GM21423 (cell line): ENCODE measurements at regions not wholly inside any gene's neighbourhood (a gene's known extent, or its start where the extent isn't known, plus 50 kb on each side); places are given as distances from the start of the nearest gene placed in this dataset.
"Not testable (repeated sequence)": the region's sequence is repeated elsewhere in the genome, so short reads cannot be mapped to it uniquely, and the experiment has no call there.

Experiments
- ATAC-seq: cut with Tn5 transposase; IDR thresholded peaks from one replicate; pipeline ENCODE4 v1.9.1; 2021; ENCODE audit warnings: mild to moderate bottlenecking, moderate library complexity; ENCODE audit not compliant: unreplicated experiment

DNA sequence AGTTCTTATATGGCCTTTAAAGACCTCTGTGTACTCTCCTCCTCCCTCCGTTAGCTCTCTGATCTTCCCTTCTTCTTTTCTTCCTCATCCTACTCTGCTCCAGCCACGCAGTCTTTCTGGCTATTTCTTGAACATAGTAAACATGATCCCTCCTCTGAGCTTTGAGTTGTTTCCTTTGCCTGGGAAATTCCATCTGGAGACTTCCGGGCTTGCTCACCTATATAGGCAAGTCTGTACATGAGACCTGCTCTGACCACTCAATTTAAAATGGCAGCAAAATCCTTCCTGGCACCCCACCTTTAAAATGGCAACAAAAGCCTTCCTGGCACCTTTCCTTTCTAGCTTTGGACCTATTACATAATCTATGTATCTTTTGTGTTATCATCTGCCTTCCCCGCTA lies 517.6 kb downstream of the TTLL7 start:
- not testable (repeated sequence) for ATAC-seq

DNA sequence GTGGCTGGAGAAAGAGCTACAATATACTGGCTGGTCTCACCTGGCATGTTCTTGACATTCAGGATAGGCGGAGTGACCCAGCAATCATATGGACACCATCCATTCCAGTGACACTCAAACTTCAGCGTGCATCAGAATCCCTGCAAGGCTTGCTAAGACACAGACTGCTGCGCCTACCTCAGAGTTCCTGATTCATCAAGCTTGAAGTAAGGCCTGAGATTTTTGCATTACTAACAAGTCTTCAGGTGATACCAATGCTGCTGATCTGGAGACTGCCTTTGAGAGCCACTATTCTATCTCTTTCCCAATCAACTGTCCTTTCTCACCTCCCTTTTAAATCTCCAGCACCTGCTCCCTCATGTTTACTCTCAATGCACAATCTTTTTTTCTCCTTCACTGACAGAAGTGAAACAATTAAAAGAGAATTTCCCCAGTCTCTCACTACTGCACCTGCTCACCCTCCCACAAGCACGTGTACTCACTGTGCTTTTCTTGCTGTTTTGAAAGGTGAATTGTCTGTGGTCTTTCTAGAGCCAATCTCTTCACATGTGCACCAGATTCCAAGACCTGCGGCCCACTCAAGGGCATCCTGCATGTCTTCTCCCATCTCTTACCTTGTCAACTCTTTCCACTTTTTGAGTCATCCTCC lies 519.2 kb downstream of the TTLL7 start:
- peak; percentile 53 for ATAC-seq

DNA sequence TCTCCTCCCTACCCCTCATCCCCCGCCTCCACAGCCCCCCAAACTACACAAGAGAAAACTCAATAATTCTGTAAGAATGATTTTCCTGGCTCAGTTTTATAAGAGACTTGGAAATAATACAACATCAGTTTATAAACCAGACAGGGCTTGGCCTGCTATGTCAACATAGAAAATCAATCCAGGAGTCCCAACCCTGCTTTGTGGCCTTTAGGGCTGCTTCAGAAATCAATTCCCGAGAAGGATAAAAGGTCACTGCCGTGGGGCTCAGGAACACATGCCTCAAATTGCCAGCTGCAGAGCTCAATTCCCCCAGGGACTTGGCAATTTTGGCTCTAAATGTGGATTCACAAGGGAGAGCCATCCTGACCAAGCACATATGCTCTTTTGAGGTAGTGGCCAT lies 520.8 kb downstream of the TTLL7 start:
- not testable (repeated sequence) for ATAC-seq

DNA sequence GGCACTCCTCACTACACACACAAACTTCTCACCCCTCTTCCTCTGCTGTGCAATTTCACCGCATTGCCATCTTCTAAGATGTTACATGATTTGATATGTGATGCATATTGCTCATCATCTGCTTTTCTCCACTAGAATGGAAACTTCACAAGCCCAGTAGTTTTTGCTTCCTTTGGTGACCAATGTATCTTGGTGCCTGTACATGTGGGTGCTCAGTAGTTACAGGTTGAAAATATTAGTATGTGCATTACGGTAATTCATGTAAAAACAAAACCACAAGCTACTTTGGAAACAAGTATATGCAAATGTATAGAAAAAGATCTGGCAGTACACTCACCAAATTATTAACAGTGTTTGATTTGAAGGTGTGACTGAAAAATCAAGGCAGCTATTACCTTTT lies 522.4 kb downstream of the TTLL7 start:
- peak; percentile 54 for ATAC-seq

DNA sequence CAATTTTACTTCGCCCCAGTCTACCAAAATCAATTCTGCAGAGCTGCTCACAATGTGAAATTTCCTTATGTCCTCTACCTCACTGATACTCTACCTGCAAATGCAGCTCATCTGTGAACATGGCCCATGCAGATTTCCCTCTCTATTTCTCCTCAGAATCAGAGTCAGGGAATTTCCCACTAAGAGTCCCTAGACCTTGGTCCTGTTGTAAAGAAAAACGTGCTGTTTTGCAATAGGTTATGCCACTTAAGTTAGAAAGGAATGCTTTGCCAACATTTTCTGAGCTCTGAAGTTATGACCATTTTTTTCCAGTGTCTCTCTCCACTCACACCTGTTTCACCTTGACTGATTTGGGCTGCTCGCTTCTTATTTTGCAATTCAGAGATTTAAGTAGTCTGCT lies 524.0 kb downstream of the TTLL7 start:
- not testable (repeated sequence) for ATAC-seq

DNA sequence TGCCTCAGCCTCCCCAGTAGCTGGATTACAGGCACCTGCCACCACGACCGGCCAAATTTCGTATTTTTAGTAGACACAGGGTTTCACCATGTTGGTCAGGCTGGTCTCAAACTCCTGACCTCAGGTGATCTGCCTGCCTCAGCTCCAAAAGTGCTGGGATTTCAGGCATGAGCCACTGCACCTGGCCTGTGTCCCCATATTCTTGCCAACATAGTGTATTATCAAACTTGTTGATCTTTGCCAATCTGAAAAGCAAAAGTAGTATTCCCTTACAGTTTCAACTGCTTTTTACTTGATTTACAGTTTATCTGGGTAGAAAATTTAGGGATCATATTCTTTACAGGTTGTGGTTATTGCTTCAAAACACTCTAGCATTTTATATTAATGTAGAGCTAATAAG lies 524.9 kb downstream of the TTLL7 start:
- not testable (repeated sequence) for ATAC-seq

DNA sequence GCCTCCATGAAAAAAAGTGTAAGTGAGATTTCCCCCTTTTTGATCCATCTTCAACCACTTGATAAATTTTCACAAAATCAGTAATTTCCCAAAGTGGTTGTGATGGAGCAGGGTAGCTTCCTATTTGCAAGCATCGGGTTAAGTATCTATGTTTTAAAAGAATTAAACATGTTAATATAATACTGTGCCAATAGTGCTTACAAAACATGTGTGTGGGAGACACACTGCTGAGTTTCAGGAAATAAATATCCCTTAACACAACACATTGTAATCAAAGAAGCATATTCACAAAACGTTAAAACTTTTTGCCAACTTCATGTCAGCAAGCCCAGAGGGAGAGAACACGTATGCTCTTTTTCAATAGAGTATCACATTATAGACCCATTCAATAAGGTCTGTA lies 526.9 kb downstream of the TTLL7 start:
- ATAC-seq = not testable (repeated sequence)

DNA sequence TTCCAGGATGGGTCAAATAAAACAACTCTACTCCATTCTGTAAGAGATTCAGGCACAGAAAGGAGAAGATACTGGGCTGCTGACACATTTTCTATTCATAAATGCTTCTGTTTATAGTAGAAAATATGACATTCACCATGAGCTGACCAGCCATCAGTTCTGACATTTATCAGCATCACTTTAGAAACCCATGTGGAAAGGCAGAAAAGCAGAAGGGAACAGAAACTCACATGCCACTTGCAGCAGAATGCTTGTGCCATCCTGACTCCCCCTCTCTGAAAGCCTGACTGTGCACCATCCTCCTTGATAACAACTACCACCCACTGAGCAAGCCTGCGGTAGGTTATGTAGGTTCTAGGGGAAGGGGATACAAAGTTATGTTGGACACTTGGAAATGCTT lies 527.7 kb downstream of the TTLL7 start:
- ATAC-seq = peak; percentile 57

DNA sequence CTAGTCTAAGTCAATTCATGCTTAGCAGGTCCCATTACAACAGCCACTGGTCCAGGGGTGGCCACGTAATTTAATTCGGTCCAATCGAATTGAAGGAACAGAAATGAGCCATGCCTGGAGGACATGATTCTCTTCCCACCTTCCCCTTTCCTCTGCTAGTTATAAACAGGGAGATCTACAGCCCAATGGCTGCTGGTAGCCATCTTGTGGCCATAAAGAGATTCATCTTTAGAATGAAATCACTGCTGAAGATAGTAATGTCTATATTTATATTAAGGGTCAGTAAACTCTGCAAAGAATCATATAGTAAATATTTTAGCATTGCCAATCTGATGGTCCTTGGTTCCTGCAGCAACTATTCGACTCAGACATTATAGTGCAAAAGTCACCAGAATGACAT lies 530.6 kb downstream of the TTLL7 start:
- not testable (repeated sequence) for ATAC-seq

DNA sequence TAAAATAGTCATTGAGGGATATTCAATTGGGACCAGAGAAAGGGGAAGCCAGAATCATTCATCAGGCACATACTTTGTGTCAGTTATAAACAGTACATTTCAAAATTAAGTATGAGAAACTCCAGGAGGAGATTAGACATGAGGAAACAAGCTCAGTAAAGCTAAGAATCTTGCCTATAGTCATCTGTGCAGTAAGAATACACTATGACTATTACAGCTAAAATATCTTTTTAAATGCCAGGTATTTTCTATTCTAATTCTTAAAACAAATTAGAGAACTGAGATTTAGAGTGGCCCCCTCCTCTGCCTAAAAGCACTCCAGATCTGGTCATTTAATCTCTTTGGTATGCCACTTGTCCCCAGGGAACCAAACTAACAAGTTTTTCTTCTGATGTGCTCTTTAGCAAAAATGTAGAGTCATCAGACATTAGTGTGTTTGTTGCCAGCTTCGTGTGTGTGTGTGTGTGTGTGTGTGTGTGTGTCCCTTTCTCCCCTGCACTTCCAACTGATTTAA lies 541.1 kb downstream of the TTLL7 start:
- not testable (repeated sequence) for ATAC-seq

DNA sequence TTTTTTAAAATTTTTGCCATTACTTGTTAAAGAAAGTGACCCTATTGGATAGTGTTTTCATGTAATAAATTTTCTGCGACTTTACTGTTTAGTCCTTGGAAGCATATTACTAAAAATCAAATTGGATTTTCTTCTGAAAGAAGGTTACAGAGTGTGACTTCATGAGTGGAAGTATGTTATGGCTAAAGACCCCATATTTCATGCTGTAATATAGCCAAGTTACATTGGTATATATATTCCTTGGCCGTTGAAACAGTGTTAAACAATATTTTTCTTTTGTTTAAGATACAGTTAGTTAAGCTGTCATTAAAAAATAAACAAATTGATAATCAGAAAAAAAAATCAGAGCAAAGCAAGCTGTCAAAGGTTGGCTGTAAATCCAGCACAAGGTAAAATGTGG lies 541.7 kb downstream of the TTLL7 start:
- ATAC-seq = not testable (repeated sequence)

DNA sequence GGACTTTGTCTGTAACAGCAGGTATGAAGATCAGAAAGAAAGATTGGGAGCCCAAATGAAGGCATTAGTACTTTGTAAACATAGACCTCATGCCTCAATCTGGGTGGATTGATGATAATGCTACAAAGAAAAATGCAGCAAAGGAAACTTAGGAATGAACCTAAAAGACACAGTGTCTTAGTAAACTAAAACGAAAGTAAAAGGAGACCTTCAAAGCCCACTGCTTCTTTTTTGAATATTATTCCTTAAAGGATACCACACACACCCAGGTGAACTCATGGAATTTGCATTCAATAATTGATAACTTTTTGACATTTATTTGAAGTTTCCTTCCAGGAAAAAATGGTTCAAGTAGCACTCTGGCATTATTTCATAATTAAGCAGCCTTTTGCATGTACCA lies 543.2 kb downstream of the TTLL7 start:
- not testable (repeated sequence) for ATAC-seq

DNA sequence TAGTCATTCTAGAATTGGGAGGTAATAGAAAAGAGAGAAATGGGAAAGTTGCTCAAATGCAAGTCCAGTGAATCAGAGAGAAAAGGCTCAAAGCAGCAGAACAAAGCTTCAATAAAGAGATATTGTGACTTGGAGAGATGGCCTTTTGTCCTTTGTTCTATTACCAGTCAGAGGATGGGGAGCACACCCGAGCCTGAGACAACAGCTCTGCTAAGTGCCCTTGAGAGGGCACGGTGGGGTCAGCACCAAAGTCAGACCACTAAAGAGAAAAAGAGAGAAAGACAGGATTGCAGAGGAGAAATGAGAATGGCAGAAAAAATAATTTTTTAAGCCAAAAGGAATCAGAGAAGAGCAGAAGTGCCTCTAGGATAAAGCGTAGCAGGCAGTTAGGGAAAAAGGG lies 553.1 kb downstream of the TTLL7 start:
- not testable (repeated sequence) for ATAC-seq

DNA sequence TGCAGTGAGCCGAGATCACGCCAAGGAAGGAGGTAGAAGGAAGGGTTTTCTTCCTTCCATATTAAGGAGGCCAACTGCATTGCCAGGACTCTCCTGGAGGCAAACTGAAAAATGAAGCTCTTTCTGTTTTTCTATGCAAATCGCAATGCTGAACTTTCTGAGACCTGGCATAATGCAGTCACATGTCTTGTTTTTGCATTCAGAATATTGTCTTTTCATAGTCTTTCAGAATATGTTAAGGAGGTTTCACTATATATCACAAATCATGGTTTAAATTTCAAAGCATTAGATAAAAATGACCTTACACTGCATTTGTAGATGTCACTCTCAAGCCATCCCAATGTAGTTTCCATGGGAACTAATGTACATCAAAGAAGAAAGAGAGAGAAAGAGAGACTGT lies 556.5 kb downstream of the TTLL7 start:
- ATAC-seq = not testable (repeated sequence)

DNA sequence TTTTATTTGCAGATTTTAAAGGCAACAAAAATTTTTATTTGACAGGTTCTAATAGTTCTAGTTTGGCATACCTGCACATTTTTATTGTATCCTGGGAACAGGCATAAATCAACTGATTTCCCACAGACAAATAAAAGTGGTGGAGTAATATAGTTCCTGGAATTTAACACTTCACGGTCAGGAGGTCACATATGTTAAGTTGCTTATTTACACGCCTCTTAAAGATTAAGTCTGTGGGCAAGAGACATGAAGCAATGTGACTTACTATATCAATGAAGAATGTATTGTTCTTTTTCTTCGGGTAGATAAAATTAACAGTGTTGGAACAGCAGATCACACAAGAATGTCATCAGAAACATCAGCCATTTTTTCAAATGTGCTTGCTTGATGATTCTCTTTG lies 558.3 kb downstream of the TTLL7 start:
- not testable (repeated sequence) for ATAC-seq

DNA sequence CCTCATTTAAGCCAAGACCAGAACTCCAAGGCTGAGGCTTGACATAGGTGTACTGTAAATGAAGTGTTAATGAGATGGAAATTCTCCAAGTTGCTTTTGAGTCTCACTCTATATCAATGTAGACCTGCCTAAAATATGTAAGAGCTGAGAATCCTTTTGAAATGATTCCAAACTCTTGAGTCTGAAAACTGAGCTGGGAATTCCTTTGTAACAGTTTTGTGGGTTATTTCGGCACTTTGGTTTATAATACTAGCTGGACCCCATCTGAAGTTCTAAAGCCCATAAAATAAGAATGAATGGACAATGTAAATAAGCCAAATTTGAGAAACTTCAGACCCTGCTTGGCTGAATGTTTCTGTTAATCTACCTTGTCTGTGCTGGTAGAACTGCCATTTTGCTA lies 558.9 kb downstream of the TTLL7 start:
- not testable (repeated sequence) for ATAC-seq

DNA sequence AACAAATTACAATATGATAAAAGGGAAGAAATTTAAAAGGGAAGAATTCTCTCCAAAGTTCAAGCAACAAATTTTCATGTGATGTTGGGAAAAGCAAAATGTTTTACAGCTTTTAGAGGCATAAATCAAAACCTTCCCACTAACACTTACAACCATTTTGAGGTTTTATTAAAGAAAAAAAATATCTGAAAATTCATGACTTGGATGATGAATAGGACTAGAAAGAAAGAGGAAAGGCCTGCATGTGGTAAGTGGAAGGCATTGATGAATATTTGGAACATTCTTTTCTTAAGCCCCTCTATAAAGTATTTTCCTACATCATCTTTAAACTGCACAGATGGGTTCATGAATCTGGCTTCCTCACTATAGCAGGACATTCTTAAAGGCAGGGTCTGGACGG lies 560.6 kb downstream of the TTLL7 start:
- ATAC-seq = not testable (repeated sequence)

DNA sequence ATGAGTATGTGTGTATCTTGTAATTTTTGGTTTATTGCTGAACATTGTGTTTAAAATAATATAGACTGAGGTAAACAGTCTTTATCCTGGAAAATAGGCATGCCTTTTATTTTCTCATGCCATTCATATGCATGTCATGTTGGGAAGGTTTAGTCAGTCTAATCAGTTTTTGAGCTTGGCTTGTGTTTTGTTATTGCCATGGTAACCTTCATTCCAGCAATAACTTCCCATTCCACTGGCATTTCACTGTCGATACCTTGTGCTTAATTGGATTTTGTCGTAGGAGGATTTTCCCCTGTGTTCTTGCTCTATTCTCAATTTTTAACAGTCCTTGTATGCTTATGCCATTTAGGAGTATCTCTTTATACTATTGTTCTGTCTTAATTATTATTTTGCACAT lies 563.6 kb downstream of the TTLL7 start:
- not testable (repeated sequence) for ATAC-seq

DNA sequence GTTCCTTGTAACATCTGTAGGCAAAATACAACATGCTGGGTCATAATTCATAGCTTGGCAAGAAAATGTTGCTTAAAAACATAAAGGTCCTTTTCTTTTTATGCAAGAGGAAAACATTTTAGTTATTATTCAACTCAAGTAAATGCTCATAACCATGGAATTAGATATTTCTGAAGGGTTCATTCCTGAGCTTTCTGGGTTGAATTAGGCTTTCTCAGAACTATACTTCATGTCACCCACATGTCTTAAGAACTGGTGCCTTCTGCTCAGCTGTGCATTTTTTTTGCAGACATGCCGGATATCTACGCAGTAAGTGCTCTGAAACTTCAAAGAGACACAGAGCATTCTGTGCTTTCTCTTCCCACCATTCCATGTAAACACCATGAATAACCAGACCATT lies 571.4 kb downstream of the TTLL7 start:
- not testable (repeated sequence) for ATAC-seq

DNA sequence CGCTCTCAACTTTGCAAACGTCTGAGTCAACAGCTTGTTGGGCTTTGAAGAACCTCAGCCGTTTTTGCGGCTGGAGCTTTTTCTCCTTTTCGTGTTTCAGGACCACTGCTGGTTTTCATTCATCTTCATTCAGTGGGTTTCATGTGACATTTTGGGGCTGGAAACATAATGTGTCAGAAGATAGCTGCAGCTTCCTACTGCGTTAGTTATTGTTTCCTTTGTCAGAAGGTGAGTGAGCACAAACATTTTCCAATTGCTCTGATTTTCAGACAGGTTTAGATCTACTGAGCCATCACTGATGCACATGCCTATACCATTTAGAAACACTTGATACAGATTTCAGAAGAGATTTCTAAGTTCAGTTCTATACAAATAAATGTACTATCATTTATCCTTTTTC lies 575.5 kb downstream of the TTLL7 start:
- not testable (repeated sequence) for ATAC-seq

DNA sequence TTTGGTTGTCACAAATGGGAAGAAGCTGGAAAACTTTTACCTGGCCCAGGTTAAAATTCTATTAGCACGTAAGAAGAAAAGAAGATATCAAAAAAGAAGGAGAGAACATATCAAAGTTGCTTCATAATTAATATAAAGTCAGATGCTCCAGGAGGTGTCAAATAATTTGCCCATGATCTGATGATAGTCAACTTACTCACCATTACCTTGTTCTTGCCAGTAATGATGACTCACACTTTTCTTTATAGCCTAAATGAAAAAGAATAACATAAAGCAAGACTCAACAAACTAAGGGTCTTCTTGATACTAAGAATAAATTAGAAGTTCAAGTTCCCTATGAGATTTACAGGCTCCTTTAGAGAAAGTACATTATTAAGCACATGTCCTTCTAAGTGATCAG lies 580.4 kb downstream of the TTLL7 start:
- ATAC-seq = no peak

DNA sequence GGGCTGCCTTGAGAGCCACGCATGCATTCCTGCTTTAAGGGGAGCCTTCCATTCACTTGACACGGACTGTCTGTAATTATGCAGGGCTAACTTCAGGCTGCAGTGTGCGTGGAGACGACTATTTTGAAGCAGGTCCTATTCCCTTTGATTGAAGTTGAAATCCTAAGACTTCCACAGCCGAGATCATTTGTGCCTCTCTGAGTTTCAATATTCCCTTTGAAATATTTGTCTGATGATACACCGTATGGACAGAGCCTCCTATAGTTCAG lies 585.2 kb downstream of the TTLL7 start:
- not testable (repeated sequence) for ATAC-seq

DNA sequence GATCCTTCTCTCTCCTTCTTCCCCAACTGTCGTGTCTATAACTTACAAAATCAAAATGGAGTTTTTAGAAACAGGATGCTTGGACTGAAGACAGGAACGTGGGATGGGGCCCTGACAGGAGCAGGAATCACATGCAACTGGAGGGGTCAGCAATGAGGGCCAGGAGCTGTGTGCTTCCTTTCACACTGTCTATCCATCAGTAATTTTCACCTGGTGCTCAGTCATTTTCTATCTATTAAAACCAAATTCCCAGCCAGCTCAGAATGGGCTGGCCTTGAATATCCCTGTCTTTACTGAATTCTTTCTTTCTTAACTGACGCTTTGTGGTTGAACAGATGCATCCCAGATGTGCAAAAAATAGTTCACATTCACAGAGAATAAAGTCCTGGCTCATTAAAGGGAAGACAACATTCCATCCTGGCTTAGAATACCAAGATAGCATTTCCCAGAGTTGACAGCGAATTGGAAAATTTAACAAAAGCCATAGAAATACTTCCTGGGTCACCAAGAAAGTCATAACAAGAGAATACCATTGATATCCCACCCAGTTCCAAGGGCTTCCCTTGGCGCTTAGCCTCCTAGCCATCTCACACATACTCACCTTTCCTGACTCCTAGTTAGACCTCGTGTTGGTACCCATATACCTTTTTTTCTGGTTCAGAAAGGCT lies 588.1 kb downstream of the TTLL7 start:
- ATAC-seq = not testable (repeated sequence)
